Keratinocyte (primary cell): ENCODE measurements at regions not wholly inside any gene's neighbourhood (a gene's known extent, or its start where the extent isn't known, plus 50 kb on each side); places are given as distances from the start of the nearest gene placed in this dataset.

Experiments used
- DNase-seq: peaks from one replicate; pipeline ENCODE4 v3.0.0-alpha.2; 2011; ENCODE audit warnings: low read depth, missing footprints, low spot score
- FAIRE-seq: peaks from 2 replicates; lab custom pipeline; 2011; peaks lifted over from hg19 to GRCh38; lab: Jason Lieb, UNC
- H2AFZ ChIP-seq: 2 replicates; pipeline ENCODE4 v1.6.0; 2012; ENCODE audit warnings: low read length, control low read depth, inconsistent platforms; ENCODE audit not compliant: control insufficient read depth
- H3K27ac ChIP-seq: 2 replicates; pipeline ENCODE4 v1.5.1; 2011; ENCODE audit warnings: low read length; ENCODE audit not compliant: control insufficient read depth, insufficient read depth
- H3K27me3 ChIP-seq: 3 replicates; pipeline ENCODE4 v1.6.0; 2011; ENCODE audit warnings: low read length; ENCODE audit not compliant: control insufficient read depth, insufficient read depth; ENCODE audit errors: extremely low read depth
- H3K36me3 ChIP-seq, 2 experiments: 2 replicates in 1 of 2; 3 replicates in 1 of 2; pipeline ENCODE4 v1.5.1; 2011; ENCODE audit warnings: low read length in 2 of 2, mild to moderate bottlenecking in 1 of 2; ENCODE audit not compliant: control insufficient read depth in 2 of 2, insufficient read depth in 2 of 2; ENCODE audit errors: extremely low read depth in 1 of 2
- H3K4me1 ChIP-seq: 3 replicates; pipeline ENCODE4 v1.5.1; 2011; ENCODE audit warnings: low read length; ENCODE audit not compliant: control insufficient read depth, insufficient read depth; ENCODE audit errors: extremely low read depth
- H3K4me2 ChIP-seq: 3 replicates; pipeline ENCODE4 v1.6.0; 2011; ENCODE audit warnings: low read depth, low read length; ENCODE audit not compliant: control insufficient read depth, insufficient read depth; ENCODE audit errors: extremely low read depth
- H3K4me3 ChIP-seq, 3 experiments: fragments of 200-600 bp in 1 of 3; sonication (generic) in 1 of 3; 2 replicates in 2 of 3; 3 replicates in 1 of 3; pipeline ENCODE4 v1.5.1; 2011 to 2016; ENCODE audit warnings: low read length in 3 of 3, mild to moderate bottlenecking in 3 of 3, control low read depth in 2 of 3, inconsistent platforms in 1 of 3, low read depth in 1 of 3, mixed read lengths in 1 of 3, mixed run types in 1 of 3, moderate library complexity in 1 of 3; ENCODE audit not compliant: control insufficient read depth in 2 of 3, insufficient read depth in 2 of 3; ENCODE audit errors: extremely low read depth in 1 of 3
- H3K79me2 ChIP-seq: 2 replicates; pipeline ENCODE4 v1.6.0; 2012; ENCODE audit warnings: low read length; ENCODE audit not compliant: control insufficient read depth, insufficient read depth
- H3K9ac ChIP-seq: 3 replicates; pipeline ENCODE4 v1.6.0; 2011; ENCODE audit warnings: low read length; ENCODE audit not compliant: control insufficient read depth, insufficient read depth; ENCODE audit errors: extremely low read depth
- H3K9me1 ChIP-seq: 3 replicates; pipeline ENCODE4 v1.6.0; 2011; ENCODE audit warnings: low read length; ENCODE audit not compliant: control insufficient read depth, insufficient read depth; ENCODE audit errors: extremely low read depth
- H3K9me3 ChIP-seq: 2 replicates; pipeline ENCODE4 v1.5.1; 2012; ENCODE audit warnings: low read depth, low read length; ENCODE audit not compliant: control insufficient read depth
- H4K20me1 ChIP-seq: 3 replicates; pipeline ENCODE4 v1.6.0; 2011; ENCODE audit warnings: low read length; ENCODE audit not compliant: control insufficient read depth, insufficient read depth; ENCODE audit errors: extremely low read depth
- EZH2 ChIP-seq: IDR thresholded peaks from one replicate; pipeline ENCODE4 v1.6.1; 2012; ENCODE audit warnings: inconsistent platforms, mild to moderate bottlenecking, low read length, moderate library complexity
- dilution Hi-C: fragments of 300-500 bp; cut with MboI; formaldehyde crosslinking; loops from one replicate; pipeline ENCODE4 v1.7.0; 2020; ENCODE audit warnings: low sequenced_read_pairs; ENCODE audit not compliant: extremely low pct_ligation_motif_present
- TF ChIP-seq, protein P1 (sequence below), 3 experiments: IDR thresholded peaks in 1 of 3; conservative IDR thresholded peaks in 1 of 3; optimal IDR thresholded peaks in 1 of 3; 2 replicates in 2 of 3; 3 replicates in 1 of 3; pipeline versions ENCODE3 to v1.5.1; 2011; ENCODE audit warnings: low read length in 3 of 3, mild to moderate bottlenecking in 3 of 3, moderate library complexity in 2 of 3, control low read depth in 1 of 3, inconsistent platforms in 1 of 3; ENCODE audit not compliant: insufficient read depth in 2 of 3; ENCODE audit errors: extremely low read depth in 1 of 3

GRCh38 chr17:77852731-77853130 is 105.8 kb upstream of the TNRC6C start:
- Histone ChIP-seq H3K4me3 (no peak overlapping the region), H4K20me1 (no peaks in the 10 kb centered on the region), H3K9me1 (no peaks in the 10 kb centered on the region), H3K36me3 (no peaks in the 10 kb centered on the region), H2AFZ (no peak overlapping the region), H3K9ac (no peak overlapping the region), H3K4me1 (no peaks in the 10 kb centered on the region), H3K4me2 (no peak overlapping the region), H3K27me3 (peaks cover 23% of the 10 kb centered on the region), H3K9me3 (no peaks in the 10 kb centered on the region), H3K27ac (no peak overlapping the region), H3K79me2 (no peaks in the 10 kb centered on the region)
- FAIRE-seq (no peak), DNase-seq (no peak)
- TF ChIP-seq EZH2, result no peak
- TF ChIP-seq, protein P1, sequence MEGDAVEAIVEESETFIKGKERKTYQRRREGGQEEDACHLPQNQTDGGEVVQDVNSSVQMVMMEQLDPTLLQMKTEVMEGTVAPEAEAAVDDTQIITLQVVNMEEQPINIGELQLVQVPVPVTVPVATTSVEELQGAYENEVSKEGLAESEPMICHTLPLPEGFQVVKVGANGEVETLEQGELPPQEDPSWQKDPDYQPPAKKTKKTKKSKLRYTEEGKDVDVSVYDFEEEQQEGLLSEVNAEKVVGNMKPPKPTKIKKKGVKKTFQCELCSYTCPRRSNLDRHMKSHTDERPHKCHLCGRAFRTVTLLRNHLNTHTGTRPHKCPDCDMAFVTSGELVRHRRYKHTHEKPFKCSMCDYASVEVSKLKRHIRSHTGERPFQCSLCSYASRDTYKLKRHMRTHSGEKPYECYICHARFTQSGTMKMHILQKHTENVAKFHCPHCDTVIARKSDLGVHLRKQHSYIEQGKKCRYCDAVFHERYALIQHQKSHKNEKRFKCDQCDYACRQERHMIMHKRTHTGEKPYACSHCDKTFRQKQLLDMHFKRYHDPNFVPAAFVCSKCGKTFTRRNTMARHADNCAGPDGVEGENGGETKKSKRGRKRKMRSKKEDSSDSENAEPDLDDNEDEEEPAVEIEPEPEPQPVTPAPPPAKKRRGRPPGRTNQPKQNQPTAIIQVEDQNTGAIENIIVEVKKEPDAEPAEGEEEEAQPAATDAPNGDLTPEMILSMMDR (optimal IDR thresholded peaks at IDR 0.05 in 1 of 3, IDR thresholded peaks at IDR 0.05 in 1 of 3, conservative IDR thresholded peaks at IDR 0.05 in 1 of 3; ENCODE audit: extremely low read depth in 1 of 3, insufficient read depth in 2 of 3, low read length in 3 of 3), result no peak
- dilution Hi-C loops, result no loop called here

- Histone ChIP-seq H4K20me1 (no peaks in the 10 kb centered on the region), H3K4me3 (no peak overlapping the region), H3K36me3 (no peaks in the 10 kb centered on the region), H3K4me1 (no peaks in the 10 kb centered on the region), H3K27me3 (peaks cover 25% of the 10 kb centered on the region), H3K9ac (no peak overlapping the region), H3K27ac (no peak overlapping the region), H3K9me3 (no peaks in the 10 kb centered on the region), H3K4me2 (no peak overlapping the region), H2AFZ (no peak overlapping the region), H3K79me2 (no peaks in the 10 kb centered on the region), H3K9me1 (no peaks in the 10 kb centered on the region)
- DNase-seq, result no peak
- dilution Hi-C loops, result no loop called here
- FAIRE-seq, result no peak
- TF ChIP-seq, protein P1 (optimal IDR thresholded peaks at IDR 0.05 in 1 of 3, IDR thresholded peaks at IDR 0.05 in 1 of 3, conservative IDR thresholded peaks at IDR 0.05 in 1 of 3; ENCODE audit: extremely low read depth in 1 of 3, insufficient read depth in 2 of 3, low read length in 3 of 3), result no peak
Observed at GRCh38 chr17:77853191-77853977, 105.1 kb upstream of the TNRC6C start.
